EH (cell line): ENCODE measurements at regions not wholly inside any gene's neighbourhood (a gene's known extent, or its start where the extent isn't known, plus 50 kb on each side); places are given as distances from the start of the nearest gene placed in this dataset.

Experiments used
- DNase-seq: peaks from one replicate; pipeline ENCODE4 v3.0.0-alpha.2; 2015; ENCODE audit warnings: low read depth

- DNase-seq: no peak
Observed at GRCh38 chr7:22624781-22625180, 102.2 kb upstream of the IL6 start.

- DNase-seq: no peak
Observed at GRCh38 chr7:22622116-22622785, 104.7 kb upstream of the IL6 start.

GRCh38 chr7:22618528-22618927 is 108.5 kb upstream of the IL6 start:
- no peak for DNase-seq

- peak; percentile 76 for DNase-seq
Observed at GRCh38 chr7:22617166-22617565, 109.8 kb upstream of the IL6 start.

- DNase-seq: peak; percentile 41
Observed at GRCh38 chr7:22613496-22613895, 113.5 kb upstream of the IL6 start.

GRCh38 chr7:22612776-22613175 is 112.8 kb upstream of the STEAP1B start:
- no peak for DNase-seq

- DNase-seq: no peak
Observed at GRCh38 chr7:22611758-22612079, 111.7 kb upstream of the STEAP1B start.

- DNase-seq: peak; percentile 81
Observed at GRCh38 chr7:22610951-22611757, 111.2 kb upstream of the STEAP1B start.

GRCh38 chr7:22610263-22610662 is 110.3 kb upstream of the STEAP1B start:
- no peak for DNase-seq

- DNase-seq: no peak
Observed at GRCh38 chr7:22607180-22607579, 107.2 kb upstream of the STEAP1B start.

- peak; percentile 52 for DNase-seq
Observed at GRCh38 chr7:22604246-22604645, 104.3 kb upstream of the STEAP1B start.

GRCh38 chr7:22601812-22602565 is 102.0 kb upstream of the STEAP1B start:
- peak; percentile 90 for DNase-seq

- no peak for DNase-seq
Observed at GRCh38 chr7:22601408-22601807, 101.4 kb upstream of the STEAP1B start.

GRCh38 chr7:22601003-22601402 is 101.0 kb upstream of the STEAP1B start:
- no peak for DNase-seq

- DNase-seq: no peak
Observed at GRCh38 chr7:22598318-22598920, 98.4 kb upstream of the STEAP1B start.

- DNase-seq: peak; percentile 89
Observed at GRCh38 chr7:22597844-22598243, 97.9 kb upstream of the STEAP1B start.

- DNase-seq: no peak
Observed at GRCh38 chr7:22596763-22597400, 96.9 kb upstream of the STEAP1B start.

- no peak for DNase-seq
Observed at GRCh38 chr7:22594020-22594419, 94.0 kb upstream of the STEAP1B start.

GRCh38 chr7:22591271-22591670 is 91.3 kb upstream of the STEAP1B start:
- DNase-seq: peak; percentile 51

GRCh38 chr7:22589641-22590201 is 89.7 kb upstream of the STEAP1B start:
- peak; percentile 66 for DNase-seq

GRCh38 chr7:22588351-22588750 is 88.4 kb upstream of the STEAP1B start:
- DNase-seq: no peak

- peak; percentile 71 for DNase-seq
Observed at GRCh38 chr7:22587322-22587721, 87.3 kb upstream of the STEAP1B start.
